NAMALWA (cell line): ENCODE measurements at regions not wholly inside any gene's neighbourhood (a gene's known extent, or its start where the extent isn't known, plus 50 kb on each side); places are given as distances from the start of the nearest gene placed in this dataset.
A peak's percentile ranks its signal among the peaks of the same experiment; 100 is the strongest.

ENCODE experiments used
- DNase-seq: peaks from one replicate; pipeline ENCODE4 v3.0.0-alpha.2; 2015; ENCODE audit warnings: low spot score

- no peak for DNase-seq
Measured at GRCh38 chr1:218526198-218526580, 181.1 kb downstream of the TGFB2 start.

GRCh38 chr1:218527737-218528136 is 182.6 kb downstream of the TGFB2 start:
- DNase-seq, result no peak

DNA sequence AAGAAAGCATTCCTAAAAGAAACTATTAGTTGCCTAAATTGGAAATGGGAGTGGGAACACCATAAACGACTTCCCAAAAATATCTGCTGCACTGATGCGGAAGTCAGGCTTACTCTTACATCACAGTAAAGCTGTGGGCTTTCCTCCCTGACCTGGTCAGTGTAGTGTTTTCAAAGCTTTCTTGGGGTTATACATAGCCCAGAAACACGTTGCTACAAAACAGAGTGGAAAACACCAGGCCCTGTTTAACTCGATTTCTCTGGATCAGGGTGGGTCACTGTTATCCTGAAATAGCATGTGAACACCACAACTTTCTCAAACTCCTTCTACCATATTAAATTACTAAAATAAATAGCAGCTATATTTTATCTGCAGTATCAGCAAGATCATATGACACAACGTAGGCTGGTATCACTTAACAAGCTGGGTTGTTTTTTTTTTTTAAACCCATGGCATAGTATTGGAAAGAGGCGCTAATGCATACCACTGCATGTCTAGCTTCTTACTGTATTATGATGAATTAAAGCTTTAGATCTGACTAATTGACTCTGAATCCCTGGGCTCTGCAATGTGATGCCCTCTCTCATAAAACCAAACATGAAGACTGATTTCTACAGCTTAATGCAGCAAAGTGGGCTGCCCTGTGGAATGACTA is 184.6 kb downstream of the TGFB2 start:
- no peak for DNase-seq

GRCh38 chr1:218531936-218532335 is 186.8 kb downstream of the TGFB2 start:
- no peak for DNase-seq

DNA sequence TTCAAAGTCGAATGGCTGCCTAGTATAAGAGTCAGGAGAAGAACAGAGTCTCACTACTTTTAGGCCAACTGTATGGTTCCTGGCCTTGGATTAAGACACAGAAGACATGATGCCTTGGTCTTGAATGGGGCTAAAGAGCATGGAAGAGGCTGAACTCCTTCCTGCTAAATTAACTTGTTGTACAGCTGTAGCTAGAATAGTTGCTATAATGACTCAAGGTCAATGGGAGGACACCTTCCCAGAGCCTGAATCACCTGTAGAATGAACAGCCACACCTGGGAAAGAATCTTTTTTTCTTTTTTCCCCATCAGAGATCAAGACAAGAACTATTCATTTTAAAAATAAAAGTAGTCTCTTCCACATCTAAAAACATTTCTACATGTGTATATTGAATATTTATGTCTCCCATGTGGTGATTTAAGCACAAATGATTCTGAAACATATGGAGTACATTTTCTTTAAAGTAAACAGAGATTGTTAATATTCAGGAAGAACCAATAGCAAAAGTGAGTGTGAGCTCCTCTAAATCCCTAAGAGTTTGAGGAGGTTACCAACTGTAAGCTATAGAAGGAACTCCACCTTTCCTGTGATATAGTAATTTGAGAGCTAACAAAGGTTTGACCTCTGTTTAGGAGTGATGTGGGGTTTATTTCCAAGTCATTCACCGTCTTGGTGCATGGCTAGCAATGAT is 191.3 kb downstream of the TGFB2 start:
- no peak for DNase-seq

DNA sequence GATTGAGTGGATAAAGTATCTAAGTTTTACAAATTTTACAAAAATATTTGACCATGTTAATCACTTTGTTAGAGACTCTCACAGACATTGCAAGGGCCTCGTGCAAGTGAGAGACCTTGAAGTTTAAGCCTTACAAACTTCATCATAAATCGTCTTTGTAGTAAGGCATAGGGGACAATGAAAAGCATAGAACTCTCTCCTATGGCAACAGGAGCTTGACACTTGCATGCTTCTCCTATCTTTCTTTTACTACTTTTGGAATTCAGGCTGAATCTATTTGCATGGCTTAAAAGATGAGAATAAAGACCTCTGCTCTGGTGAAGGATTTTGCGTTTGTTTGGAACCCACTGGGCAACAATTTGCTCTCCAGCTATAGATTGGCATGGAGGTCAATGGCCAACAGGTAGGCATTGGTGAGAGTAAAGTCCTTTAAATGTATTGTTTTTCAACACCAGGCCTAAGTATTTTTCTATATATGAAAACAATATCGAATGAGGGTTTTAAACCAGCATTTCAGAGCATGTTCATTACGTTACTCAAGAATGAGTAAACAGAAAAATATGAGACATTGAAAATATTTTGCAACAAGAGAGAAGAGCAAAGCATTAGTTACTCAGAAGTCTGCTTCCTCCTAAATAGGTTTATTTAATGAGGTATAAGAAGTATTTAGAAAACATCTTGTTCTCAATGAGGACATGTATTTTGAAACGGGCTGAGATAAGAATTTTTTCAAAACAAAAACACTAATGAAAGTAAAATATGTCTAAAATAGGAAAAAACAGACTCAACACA is 192.2 kb downstream of the TGFB2 start:
- no peak for DNase-seq

GRCh38 chr1:218538341-218538740 is 193.2 kb downstream of the TGFB2 start:
- DNase-seq, result no peak

- no peak for DNase-seq
Measured at GRCh38 chr1:218546314-218546713, 201.2 kb downstream of the TGFB2 start.

DNA sequence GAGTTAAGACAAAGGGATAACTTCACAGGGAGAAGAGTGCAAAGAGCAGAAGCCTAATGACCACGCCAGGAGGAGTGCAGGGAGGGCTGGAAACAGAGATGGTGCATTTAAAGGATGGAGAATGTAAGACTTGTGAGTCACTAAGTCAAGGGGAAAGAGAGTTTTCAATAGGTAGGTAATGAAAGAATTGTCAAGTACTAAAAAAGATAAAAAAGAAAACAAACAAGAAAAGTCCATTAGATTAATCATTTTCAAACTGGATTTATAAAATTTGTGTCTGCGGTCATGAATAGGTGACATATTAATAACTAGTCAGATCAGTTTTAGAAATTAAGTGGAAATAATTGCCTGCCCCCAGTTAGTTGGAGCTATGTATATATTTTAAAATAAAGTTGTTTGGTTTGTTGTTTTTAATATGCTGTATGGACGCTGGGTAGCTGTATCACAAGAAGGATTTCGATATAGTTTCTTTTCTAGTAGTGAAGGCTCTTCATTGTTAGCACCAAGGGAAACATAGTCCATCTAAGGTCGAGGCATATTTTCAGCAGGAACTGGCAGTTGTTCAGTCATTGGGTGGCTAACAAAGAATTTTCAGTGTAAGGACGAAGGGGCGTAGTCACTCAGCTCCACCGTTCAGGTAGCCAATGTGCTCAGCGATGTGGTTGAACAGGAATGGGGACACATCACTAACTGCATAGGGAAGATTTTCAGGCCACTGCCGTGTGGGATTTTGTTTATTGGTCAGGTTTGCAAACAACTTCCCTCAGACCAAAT is 203.0 kb downstream of the TGFB2 start:
- DNase-seq, result no peak

DNA sequence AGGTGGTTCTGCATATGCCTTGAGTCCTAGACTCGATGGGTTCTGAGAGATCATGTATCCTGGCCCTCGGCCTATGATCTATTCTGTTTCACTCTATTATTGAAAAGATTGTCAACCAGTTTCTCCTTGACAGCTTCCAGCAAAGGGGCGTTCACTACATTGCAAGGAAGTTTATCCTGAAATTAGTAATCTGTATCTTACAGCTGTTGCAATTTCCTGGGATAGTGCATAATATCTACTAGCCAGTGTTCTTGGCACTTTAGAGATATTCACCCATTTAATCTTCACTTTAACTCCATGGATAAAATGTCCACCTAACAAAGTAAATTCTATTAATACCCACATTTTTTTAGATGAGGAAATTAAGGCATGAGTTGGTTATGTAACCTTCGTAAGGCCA is 203.6 kb downstream of the TGFB2 start:
- DNase-seq, result no peak

DNA sequence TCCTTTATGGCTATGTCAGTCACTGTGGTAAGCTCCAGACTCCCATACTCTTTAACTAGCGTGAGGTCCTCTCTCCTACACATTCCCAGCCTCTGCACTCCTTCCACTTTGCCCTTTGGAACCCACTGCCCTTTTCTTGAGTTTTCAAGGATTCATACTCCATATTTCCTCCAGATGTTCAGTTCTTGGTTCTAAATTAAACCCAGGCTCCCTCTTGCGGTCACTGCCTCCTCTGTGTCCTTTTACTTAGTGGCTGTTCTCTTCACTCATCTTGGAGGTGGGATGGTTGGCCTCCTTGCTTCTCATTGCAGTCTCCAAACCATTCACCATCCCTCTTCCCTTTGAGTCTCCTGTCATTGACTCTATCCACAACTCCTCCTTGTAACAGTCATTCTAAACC is 208.1 kb downstream of the TGFB2 start:
- DNase-seq, result peak; percentile 6

GRCh38 chr1:218556016-218556415 is 210.9 kb downstream of the TGFB2 start:
- DNase-seq, result no peak

- no peak for DNase-seq
Measured at GRCh38 chr1:218557731-218558130, 212.6 kb downstream of the TGFB2 start.

DNA sequence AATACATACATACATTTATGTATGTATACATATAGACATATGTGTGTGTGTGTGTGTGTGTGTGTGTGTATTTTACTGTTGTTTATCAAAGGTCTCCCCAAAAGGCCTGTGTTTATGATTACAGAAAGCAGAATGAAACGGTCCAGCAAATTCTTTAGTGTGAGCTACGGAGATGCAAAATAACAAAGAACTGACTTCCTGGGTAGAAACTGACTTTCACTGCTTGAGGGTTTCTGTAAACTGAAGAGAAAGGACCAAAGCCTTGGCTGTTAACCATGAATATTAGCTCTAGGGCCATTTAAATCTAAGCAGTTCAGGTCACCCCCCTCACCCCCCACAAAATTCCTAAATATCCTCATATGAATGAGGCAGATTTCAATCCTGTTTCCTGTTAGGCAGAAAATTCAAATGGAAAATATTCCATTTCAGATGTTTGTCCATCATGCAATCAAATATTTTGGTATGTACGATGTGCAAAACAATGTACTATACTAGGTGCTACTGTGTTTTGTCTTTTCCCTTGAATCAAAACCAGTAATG is 213.2 kb downstream of the TGFB2 start:
- no peak for DNase-seq

- no peak for DNase-seq
Measured at GRCh38 chr1:218565377-218565776, 220.2 kb downstream of the TGFB2 start.

- no peak for DNase-seq
Measured at GRCh38 chr1:218568962-218569550, 223.9 kb downstream of the TGFB2 start.

DNA sequence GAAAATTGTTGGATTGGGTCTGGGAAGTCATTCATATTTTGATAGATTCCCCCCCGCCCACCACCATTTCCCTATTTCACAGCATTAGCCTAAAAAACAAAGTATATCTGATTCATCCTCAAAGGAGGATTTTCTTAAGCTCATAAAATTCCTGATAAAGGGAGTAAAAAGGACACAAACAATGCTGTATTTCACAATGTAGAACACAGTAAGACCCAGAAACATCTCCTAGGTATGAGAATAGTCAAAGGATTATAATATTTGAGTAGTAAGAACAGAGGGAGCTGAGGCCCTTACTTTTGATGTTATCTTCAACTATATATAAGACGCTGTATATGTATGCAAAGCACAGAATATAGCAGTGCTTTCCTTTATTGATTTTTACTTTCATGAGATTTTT is 225.3 kb downstream of the TGFB2 start:
- DNase-seq, result no peak

DNA sequence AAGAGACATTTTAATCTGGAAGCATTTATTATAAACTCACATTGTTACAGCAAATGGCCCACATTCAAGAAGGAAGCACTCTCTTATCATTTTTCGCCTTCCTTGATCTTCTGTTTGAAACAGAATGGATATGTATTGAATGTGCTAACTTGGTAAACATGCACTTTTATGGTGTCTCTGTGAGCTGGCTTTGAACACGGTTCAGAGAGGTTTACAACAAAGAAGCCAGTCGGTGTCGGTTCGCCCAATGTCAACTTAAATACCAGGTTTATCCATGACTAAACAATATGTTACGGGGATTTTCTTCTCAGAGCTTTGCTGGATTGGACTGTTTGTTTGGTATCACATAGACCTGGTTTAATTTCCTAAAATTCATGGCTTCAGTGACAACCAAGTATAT is 226.4 kb downstream of the TGFB2 start:
- DNase-seq, result no peak

GRCh38 chr1:218572050-218572449 is 226.9 kb downstream of the TGFB2 start:
- DNase-seq, result no peak

DNA sequence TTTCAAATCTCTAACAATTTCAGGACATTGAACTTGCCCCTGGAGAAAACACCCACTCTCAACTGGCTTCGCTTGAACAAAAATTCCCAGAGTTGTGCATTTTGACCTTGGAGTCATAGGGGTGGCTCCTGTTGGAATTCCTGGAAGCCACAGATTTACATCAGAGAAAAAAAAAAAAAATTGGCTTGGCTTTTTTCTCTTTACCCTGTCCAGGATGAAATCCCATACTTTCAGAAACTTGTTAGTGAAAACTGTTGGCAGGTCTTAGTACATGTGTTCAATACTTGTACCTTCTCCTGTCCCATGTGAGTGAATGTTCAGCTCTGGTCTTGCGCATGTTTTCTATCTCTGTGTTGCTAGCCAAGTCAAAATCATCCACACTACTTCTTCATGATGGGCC is 228.8 kb downstream of the TGFB2 start:
- DNase-seq, result no peak

- no peak for DNase-seq
Measured at GRCh38 chr1:218575079-218575478, 229.9 kb downstream of the TGFB2 start.

GRCh38 chr1:218575856-218576255 is 230.7 kb downstream of the TGFB2 start:
- no peak for DNase-seq
